ENCODE measurements at regions not wholly inside any gene's neighbourhood (a gene's known extent, or its start where the extent isn't known, plus 50 kb on each side); places are given as distances from the start of the nearest gene placed in this dataset.
"Not testable (repeated sequence)": the region's sequence is repeated elsewhere in the genome, so short reads cannot be mapped to it uniquely, and the experiment has no call there.

DNA sequence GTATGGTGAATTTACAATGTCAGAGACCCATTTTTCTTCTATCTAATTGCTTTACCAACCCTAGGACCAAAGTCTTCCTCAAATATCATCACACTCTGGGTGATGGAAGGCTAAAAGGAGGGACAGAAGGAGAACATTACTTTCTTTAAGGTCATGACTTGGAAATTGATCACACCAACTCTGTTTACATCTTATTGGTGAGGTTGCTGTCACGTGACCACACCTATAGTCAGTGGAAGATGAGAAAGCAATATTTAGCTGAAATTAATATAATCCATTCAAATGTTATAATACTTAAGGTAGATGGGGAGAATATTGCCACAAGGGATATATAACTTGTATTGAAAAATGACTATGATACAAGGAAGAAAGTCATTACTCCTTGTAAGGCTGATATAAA, 183.6 kb upstream of the SMIM30 start:
- no peak for DNase-seq (ENCODE audit: low spot score)

DNA sequence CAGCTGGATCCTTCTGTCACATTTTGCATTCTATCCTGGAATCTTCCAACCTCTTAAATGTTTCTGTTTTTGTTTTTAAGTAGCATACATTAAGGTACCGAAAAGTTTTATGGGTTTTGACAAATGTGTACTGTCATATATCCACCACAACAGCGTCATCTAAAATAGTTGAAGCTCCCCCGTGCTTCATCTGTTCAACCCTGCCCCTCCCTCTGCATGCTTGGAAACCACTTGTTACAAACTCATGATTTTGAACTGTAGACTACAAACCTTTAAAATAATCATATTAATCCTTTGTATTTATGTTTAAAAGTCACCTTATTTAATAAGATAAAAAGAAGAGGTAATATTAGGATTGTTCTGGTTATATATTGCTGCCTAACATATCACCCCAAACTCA, 182.8 kb upstream of the SMIM30 start:
- no peak for DNase-seq (ENCODE audit: low spot score)

DNA sequence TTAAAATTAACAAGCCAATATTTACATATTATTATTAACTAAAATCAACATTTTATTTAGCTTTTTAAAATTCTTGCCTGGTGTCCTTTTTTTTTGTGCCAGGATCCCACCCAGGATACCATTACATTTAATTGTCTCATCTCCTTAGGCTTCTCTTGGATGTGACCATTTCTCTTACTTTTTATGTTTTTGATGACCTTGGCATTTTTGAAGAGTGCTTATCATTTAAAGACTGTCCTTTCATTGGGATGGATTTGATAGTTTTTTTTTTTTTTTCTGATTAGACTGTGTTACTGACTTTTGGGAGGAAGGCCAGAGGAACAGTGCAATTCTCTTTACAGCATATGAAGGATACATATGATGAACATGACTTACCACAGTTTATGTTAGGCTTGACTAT, 181.4 kb upstream of the SMIM30 start:
- no peak for DNase-seq (ENCODE audit: low spot score)

DNA sequence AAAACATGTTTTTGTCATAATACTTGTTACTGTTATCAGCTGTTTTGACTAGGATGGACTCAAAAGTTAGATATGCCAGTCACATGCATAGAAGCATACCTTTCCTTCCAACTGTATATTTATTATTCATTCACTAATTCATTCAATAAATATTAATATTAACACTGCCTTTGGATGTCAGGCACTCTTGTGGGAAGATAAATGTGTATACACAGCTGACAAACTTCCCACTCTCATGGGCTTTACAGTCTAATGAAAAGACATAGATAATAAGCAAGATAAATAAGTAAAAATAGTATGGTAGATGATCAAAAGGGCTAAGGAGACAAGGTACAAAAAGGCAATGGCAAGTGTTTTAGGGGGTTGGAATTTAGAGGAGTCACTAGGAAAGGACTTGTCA, 180.1 kb upstream of the SMIM30 start:
- DNase-seq (ENCODE audit: low spot score), result no peak

DNA sequence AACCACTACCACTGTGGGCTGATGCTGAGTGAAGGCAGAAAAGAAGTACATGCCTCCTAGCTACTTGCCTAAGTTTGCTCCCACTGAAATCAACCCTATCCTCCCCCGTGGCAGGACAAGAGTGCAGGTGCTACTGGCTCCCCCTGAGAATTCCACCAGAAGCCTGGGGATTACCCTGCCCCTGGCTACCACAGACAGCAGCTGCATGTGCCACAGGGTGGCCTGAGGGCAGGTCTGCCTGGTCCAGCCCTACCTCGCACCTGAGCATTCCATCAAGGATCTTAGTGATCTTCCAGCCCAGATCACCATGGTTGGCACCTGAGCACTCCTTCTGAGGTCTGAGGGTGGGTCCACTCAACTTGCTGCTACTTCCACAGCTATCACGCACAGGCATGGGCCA, 176.4 kb upstream of the SMIM30 start:
- DNase-seq (ENCODE audit: low spot score), result no peak

DNA sequence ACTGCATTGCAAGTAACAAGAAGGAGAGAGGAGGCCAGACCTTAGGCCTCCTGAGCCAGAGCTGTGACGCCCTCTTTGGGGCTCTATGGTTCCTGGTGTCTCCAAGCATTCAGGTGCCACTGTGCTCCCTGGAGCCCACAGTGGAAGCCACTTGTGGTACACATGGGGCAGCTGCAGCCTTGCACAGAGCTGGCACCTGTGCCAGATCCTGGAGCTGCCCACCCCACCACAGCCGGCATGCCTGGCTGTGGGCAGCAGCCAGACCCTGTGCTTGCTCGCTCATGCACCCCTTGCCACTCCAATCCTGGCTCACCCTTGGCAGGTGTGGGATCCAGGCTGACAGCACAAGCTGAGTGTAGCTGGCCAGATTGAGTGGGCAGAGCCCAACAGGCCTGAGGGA, 173.8 kb upstream of the SMIM30 start:
- DNase-seq (ENCODE audit: low spot score), result no peak

DNA sequence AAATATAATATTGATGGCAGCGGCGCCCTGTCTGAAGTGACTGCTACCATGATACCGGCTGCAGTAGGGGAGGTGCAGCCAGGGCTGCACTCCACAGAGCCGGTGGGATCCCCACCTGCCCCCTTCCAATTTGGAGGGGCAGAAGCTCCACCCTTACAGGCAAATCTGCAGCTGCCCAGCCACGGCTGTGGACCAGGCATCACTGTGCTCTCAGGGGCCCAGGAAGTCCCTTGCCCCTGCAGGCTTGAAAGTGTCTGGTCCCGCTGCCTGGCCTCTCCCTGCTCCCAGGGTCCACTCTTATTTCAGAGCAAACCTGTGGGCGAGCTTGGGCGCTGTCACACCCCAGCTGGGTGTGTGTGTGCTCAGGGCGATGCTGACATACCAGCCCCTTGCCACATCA, 172.7 kb upstream of the SMIM30 start:
- no peak for DNase-seq (ENCODE audit: low spot score)

DNA sequence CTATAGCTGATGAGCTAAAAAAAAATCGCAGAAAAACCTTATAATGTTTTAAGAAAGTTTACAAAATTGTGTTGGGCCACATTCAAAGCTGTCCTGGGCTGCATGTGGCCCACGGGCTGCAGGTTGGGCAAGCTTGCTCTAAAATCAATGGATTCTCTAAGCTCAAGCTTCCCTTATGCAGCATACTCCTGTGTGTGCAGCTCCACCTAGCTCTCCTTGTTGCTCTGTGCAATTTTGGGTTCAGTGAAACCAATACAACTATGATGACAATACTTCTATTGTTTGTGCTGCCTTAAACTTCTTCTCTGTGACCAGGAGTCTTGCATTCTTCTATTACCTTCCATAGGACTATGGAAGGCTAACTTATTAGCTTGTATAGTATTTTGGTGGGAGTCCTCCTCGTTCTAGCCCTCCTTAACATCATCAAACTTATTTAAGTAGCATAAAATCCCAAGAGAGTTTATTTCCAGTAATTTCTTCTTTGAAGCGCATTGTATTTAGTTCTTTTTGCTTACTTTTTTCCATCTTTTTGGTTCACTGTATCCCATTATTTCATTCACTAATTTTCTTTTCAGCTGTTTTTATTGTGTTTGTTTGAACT, 170.9 kb upstream of the SMIM30 start:
- DNase-seq (ENCODE audit: low spot score), result no peak

DNA sequence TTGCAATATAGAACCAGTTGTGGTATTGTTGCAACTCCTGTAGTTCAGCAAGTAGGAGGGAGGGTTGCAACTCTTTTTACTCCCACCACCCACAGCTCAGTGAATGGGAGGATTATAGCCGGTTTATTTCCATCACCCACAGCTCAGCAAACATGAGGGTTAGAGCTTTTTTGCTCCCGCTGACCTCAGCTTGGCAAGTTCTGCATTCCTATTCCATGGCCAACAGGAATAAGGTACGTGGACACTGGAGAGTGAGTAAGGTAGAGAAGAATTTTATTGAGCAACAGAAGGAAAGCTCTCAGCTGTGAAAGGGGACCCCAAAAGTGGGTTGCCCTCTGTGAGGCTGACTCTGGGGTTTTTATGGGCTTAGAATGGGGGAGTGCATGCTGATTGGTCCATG, 167.1 kb upstream of the SMIM30 start:
- no peak for DNase-seq (ENCODE audit: low spot score)

DNA sequence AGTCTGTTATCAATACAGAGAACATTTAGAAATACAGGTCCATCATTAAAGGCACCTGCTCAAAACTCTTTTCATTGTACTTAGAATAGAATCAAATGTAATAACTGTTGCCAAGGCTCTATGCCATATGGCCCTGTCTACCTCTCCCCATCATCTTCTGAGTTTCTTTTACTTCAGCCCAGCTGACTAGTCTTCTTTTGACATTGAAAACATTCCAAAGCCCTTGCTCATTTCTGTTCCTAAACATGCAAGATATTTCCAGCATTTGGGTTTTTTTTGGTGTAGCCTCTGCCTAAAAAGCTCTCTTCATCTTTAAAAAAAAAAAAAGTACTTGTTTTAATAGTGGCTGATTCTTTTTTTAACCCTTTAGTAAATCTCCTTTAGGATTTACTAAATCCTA, 165.5 kb upstream of the SMIM30 start:
- no peak for DNase-seq (ENCODE audit: low spot score)

DNA sequence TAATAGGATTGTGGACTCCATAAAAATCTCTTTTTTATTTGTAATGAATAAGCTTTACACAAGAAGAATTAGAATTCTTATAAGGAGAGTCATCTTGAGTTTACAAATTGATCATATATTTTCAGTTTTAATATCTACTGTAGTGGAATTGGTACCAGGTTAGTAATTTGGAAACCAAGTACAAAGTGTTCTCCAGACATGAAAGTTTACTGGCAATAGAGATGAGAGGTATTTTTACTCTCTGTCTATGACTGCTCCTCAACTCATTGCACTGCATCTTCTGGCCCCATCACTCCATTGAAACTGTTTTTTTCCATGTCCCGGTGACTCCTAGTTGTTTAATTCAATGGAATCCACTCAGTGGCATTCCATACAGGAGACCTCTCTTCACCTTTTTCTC, 164.5 kb upstream of the SMIM30 start:
- no peak for DNase-seq (ENCODE audit: low spot score)

DNA sequence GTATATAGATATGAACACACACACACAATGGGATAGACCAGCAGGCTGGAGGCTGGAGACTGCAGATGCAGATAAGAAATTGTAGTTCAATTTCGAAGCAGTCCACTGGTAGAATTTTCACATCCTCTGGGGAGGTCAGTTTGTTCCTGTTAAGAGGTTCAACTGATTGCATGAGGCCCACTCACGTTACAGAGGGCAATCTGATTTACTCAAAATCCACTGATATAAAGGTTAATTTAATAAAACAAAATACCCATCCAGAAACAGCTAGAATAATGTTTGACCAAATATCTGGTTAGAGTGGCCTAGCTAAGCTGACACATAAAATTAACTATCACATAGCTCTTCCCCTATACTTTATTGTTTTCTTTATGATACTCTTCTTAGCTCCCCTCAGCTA, 162.9 kb upstream of the SMIM30 start:
- DNase-seq (ENCODE audit: low spot score), result no peak

DNA sequence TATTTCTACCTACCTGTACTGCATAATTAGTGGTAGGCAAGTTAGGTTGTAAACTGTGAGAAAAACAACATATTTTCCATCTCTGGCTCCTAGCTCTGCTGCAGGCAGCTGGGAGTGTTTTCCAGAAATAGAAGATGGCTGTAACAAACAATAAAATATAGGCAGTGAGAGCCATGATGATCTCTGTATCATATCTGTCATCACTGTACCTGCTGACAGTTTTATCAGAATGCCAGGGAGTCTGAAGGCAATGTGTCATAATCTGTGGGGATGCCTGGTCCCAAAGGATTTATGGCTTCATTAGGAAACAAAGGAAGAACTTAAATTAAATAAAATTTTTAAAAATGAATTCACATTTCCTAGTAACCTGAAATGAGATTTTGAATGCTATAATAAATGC, 160.9 kb upstream of the SMIM30 start:
- DNase-seq (ENCODE audit: low spot score), result no peak

DNA sequence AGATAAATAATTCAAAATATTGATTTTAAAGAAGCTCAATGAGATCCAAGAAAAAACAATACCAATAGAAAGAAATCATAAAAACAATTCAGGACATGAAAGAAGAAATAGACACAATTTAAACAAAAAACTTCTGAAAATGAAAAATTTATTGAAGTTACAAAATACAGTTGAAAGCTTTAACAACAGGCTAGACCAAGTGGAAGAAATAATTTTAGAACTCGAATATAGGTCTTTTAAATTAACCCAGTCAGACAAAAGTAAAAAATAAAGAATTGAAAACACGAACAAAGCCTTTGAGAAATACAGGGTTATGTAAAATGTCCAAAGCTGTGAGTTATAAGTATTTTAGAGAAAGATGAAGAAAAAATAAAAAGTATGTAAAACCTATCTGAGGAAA, 152.4 kb upstream of the SMIM30 start:
- no peak for DNase-seq (ENCODE audit: low spot score)

DNA sequence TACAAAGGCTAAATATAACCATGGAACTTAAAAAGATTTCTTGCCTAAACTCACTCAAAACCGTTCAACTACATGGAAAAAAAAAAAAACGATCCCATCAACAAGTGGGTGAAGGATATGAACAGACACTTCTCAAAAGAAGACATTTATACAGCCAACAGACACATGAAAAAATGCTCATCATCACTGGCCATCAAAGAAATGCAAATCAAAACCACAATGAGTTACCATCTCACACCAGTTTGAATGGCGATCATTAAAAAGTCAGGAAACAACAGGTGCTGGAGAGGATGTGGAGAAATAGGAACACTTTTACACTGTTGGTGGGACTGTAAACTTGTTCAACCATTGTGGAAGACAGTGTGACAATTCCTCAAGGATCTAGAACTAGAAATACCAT, 151.2 kb upstream of the SMIM30 start:
- DNase-seq (ENCODE audit: low spot score), result not testable (repeated sequence)

DNA sequence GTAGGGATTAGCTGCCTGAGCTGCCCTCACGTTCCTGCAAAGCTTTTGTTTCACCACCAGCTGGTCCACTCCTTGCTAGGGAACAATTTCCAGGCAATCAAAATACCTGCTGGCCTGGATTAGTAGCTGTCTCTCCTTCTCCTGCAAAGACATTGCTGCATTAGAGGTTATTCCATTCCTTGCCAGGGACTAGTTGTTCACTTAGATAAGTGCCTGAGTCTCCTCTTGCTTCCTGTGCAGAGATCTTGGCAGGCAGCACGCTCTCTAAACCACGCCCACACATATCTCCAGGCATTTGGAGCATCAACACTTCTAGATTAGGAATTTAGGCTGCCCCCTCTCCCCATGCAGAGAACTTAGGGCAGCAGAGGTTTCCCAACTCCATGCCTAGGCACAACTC, 150.4 kb upstream of the SMIM30 start:
- no peak for DNase-seq (ENCODE audit: low spot score)

DNA sequence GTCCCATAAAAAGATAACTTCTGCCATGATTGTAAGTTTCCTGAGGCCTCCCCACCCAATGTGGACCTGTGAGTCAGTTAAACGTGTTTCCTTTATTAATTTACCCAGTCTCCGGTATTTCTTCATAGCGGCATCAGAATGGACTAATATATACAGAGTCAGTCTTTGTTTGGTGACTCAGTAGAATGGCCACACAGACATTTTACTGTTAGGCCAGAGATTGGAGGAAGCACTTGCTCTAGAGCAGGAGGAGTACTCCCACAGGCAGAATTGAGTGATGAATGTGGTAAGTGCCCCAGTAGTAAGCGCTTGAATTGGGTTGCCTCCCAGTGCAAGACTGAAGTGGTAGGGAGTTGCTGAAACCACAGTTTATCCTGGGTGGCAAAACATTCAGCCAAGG, 149.5 kb upstream of the SMIM30 start:
- DNase-seq (ENCODE audit: low spot score), result no peak

DNA sequence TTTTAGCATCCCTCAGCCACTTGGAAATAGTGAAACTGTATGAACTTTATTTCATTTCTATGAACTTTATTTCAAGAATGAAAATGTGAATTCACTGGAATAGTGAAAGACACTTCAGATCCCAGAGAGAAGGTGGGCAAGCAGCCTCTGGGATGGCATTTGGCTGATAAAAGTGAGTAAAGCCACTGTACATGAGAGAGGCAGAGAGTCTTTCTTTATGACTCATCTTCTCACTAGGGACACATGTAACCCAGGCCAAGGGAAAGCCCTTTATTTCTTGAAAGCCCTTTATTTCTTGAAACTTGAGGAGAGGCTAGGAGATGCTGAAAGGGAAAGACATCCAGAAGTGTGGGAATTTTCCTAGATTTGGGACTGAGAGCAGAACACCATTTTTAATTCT, 148.9 kb upstream of the SMIM30 start:
- no peak for DNase-seq (ENCODE audit: low spot score)

DNA sequence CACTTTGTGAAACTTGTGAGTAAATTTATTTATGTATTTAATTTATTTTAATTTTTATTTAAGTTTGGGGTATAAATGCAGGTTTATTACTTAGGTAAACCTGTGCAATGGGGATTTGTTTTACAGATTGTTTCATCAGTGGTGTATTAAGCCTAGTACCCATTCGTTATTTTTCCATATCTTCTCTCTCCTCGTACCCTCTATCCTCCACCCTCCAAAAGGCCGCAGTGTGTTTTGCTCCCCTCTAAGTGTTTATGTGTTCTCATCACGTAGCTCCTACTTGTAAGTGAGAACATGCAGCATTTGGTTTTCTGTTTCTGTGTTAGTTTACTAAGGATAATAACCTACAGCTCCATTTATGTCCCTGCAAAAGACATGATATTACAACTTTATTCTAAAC, 145.4 kb upstream of the SMIM30 start:
- DNase-seq (ENCODE audit: low spot score), result no peak

DNA sequence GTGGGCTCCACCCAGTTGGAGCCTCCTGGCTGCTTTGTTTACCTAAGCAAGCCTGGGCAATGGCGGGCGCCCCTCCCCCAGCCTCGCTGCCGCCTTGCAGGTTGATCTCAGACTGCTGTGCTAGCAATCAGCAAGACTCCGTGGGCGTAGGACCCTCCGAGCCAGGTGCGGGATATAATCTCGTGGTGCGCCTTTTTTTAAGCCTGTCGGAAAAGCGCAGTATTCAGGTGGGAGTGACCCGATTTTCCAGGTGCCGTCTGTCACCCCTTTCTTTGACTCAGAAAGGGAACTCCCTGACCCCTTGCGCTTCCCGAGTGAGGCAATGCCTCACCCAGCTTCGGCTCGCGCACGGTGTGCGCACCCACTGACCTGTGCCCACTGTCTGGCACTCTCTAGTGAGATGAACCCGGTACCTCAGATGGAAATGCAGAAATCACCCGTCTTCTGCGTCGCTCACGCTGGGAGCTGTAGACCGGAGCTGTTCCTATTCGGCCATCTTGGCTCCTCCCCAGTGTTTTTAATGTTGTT, 144.9 kb upstream of the SMIM30 start:
- DNase-seq (ENCODE audit: low spot score), result not testable (repeated sequence)

DNA sequence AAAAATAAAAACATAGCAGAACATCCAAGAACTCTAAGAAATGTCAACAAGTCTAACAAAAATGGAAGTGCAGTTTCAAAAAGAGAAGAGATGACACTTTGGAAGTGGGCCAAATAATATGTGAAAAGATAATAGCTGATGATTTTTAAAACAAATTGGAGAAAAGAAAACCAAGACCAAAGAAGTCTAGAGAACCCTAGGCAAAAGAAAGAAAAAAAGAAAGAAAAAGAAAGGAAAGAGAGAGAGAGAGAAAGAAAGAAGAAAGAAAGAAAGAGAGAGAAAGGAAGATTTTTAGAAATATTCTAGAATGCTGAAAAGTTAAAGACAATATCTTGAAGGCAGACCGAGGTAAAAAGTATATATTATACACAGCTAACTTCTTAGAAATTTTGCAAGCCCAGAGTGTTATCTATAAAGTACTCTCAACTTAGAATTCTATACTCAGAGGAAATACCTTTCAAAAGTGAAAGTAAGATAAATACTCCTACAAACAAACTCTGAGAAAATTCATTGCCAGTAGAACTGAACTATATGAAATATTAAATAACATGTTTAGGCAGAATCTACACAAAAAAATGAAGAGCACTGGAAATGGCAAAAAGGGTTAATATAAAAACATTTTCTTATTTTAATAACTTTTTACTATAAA, 138.7 kb upstream of the SMIM30 start:
- no peak for DNase-seq (ENCODE audit: low spot score)

DNA sequence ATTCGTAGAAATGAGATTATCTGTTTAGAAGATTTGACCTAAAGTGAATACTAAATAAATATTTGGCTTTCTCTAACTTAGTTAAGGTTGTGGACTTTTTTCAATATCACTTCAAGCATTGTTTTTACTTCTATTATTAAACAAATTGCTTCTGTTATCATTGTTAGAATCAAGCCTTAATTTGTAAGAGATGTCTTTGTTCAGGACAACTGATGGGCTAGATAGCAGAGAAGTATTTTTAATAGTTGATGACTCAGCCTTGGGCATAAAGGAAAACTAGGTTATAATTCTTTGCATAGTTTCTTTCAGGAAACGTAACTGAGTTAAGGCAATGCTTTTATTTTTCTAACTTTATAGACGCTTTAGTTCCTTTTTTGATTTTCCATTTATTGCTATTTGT, 128.8 kb upstream of the SMIM30 start:
- DNase-seq (ENCODE audit: low spot score), result no peak

DNA sequence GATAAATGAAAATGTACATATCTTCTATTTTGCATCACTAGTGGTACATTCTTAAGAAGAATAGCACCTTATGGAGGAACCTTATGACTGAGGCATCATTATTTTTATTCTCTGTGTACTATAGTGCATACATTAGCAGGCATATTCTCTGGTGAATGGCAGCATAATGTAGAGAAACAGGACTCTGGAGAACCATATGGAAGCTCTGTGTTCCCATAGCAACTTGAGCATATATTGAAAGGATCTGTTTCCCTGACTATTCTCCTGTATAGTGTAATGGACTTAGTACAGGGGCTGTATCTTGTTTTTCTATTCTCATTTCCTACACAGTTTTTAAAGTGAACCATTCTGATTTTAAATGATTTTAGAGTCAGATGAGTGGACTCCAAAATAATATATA, 128.4 kb upstream of the SMIM30 start:
- DNase-seq (ENCODE audit: low spot score), result no peak

DNA sequence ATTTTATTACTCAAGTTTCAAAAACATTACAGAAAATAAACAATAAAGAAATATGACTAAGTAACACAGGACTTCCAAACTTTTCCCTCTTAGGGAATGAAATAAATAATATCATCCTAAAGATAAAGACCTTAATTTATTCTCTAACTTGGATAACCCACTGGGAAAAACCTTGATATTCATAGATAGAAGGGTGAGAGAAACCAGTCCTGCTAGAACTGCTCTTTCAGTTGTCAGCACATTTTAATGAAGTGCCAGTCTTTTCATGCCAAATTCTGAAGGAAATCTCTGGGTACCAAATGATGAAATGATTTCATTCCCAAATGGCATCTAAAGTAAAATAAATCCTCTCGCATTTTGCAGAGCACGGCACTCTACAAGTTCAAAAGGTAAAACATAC, 114.5 kb upstream of the SMIM30 start:
- DNase-seq (ENCODE audit: low spot score), result no peak

Data from hematopoietic multipotent progenitor cell treated with erythropoietin and hydrocortisone succinate and interleukin-3 and kit ligand, for 17 days (in vitro differentiated cells).